OCI-LY7 (cell line): ENCODE measurements at regions not wholly inside any gene's neighbourhood (a gene's known extent, or its start where the extent isn't known, plus 50 kb on each side); places are given as distances from the start of the nearest gene placed in this dataset.

Source experiments
- CTCF ChIP-seq: fragments of 200-600 bp; sonication (generic); conservative IDR thresholded peaks from 2 replicates; pipeline ENCODE4 v1.5.1; 2014; ENCODE audit warnings: mild to moderate bottlenecking, antibody characterized with exemption, low read length, moderate library complexity, mixed read lengths
- EZH2phosphoT487 ChIP-seq: fragments of 200-600 bp; sonication (generic); IDR thresholded peaks from 2 replicates; pipeline ENCODE4 v1.6.1; 2018; ENCODE audit warnings: low read depth, borderline replicate concordance, mild to moderate bottlenecking, mixed run types, antibody characterized with exemption, low read length, moderate library complexity, mixed read lengths

- no peak for TF ChIP-seq CTCF
- no peak for TF ChIP-seq EZH2phosphoT487
Observed at GRCh38 chr7:81211934-81212320, 293.1 kb upstream of the SEMA3C start.
